WERI-Rb-1 (cell line): ENCODE measurements at regions not wholly inside any gene's neighbourhood (a gene's known extent, or its start where the extent isn't known, plus 50 kb on each side); places are given as distances from the start of the nearest gene placed in this dataset.

Source experiments
- DNase-seq: peaks from one replicate; pipeline ENCODE4 v3.0.0-alpha.2; 2020
- H3K27ac ChIP-seq: fragments of 250-450 bp; sonication (Bioruptor Pico); 2 replicates; pipeline ENCODE4 v1.5.1; 2020; ENCODE audit warnings: mild to moderate bottlenecking, moderate library complexity
- H3K27me3 ChIP-seq: fragments of 250-450 bp; sonication (Bioruptor Pico); 2 replicates; pipeline ENCODE4 v1.5.1; 2021; ENCODE audit warnings: mild to moderate bottlenecking, low read depth, moderate library complexity; ENCODE audit not compliant: insufficient read depth, severe bottlenecking
- H3K36me3 ChIP-seq: fragments of 250-450 bp; sonication (Bioruptor Pico); 2 replicates; pipeline ENCODE4 v1.5.1; 2020; ENCODE audit warnings: mild to moderate bottlenecking, moderate library complexity
- H3K4me3 ChIP-seq: 2 replicates; pipeline ENCODE4 v1.5.1; 2011; ENCODE audit warnings: low read depth, mild to moderate bottlenecking, control low read depth, low read length
- H3K9me3 ChIP-seq: fragments of 250-450 bp; sonication (Bioruptor Pico); 2 replicates; pipeline ENCODE4 v1.5.1; 2021; ENCODE audit warnings: mild to moderate bottlenecking, moderate library complexity; ENCODE audit not compliant: severe bottlenecking
- TF ChIP-seq, protein P1 (sequence below): IDR thresholded peaks from 2 replicates; pipeline ENCODE4 v1.5.1; 2011; ENCODE audit warnings: low read depth, mild to moderate bottlenecking, control low read depth, inconsistent platforms, low read length

DNA sequence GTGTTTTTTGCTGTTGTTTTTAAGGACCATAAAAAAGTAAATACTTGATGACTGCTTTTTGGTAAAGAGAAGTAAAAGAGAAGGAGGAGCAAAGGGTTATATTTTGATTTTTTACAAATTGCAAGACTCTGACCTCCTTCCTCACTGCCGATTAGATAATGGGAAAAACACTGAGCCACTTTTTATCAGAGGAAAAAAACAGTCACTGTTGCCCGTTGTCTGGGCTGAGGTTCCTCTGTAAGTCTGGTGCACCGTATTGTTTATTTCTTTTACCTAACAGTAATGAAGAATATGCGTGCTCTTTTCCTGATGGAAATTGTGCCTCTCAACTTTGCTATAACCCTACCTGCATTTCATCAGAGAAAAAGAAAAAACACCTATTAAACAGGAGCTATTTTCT, 178.7 kb upstream of the EMCN start:
- no peaks in the 10 kb centered on the region for H3K27me3 ChIP-seq
- H3K4me3 ChIP-seq: no peak overlapping the region
- H3K36me3 ChIP-seq: no peaks in the 10 kb centered on the region
- DNase-seq: no peak
- no peak overlapping the region for H3K27ac ChIP-seq
- TF ChIP-seq, protein P1, sequence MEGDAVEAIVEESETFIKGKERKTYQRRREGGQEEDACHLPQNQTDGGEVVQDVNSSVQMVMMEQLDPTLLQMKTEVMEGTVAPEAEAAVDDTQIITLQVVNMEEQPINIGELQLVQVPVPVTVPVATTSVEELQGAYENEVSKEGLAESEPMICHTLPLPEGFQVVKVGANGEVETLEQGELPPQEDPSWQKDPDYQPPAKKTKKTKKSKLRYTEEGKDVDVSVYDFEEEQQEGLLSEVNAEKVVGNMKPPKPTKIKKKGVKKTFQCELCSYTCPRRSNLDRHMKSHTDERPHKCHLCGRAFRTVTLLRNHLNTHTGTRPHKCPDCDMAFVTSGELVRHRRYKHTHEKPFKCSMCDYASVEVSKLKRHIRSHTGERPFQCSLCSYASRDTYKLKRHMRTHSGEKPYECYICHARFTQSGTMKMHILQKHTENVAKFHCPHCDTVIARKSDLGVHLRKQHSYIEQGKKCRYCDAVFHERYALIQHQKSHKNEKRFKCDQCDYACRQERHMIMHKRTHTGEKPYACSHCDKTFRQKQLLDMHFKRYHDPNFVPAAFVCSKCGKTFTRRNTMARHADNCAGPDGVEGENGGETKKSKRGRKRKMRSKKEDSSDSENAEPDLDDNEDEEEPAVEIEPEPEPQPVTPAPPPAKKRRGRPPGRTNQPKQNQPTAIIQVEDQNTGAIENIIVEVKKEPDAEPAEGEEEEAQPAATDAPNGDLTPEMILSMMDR: no peak
- no peaks in the 10 kb centered on the region for H3K9me3 ChIP-seq

DNA sequence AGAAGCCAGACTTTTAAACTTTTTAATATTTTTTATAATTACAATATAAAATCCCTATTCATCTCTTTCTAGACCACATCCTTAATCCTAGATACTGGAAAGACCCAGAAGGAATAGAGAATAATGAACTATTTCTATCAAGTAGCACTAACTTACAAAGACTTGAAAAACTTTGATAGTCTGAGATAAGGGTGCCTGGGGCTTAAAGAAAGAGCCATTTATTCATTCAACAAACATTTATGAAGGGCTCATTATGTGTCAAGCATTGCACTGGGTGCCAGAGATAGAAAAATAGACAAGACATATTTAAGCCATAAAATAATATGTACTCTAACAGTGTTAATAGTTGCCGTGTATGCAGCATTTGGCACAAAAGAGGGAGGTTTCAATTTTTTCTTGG, 178.0 kb upstream of the EMCN start:
- no peak overlapping the region for H3K4me3 ChIP-seq
- H3K27ac ChIP-seq: no peak overlapping the region
- no peak for DNase-seq
- no peaks in the 10 kb centered on the region for H3K27me3 ChIP-seq
- TF ChIP-seq, protein P1: no peak
- H3K9me3 ChIP-seq: no peaks in the 10 kb centered on the region
- H3K36me3 ChIP-seq: no peaks in the 10 kb centered on the region

- no peak overlapping the region for H3K4me3 ChIP-seq
- TF ChIP-seq, protein P1: no peak
- no peaks in the 10 kb centered on the region for H3K9me3 ChIP-seq
- H3K36me3 ChIP-seq: no peaks in the 10 kb centered on the region
- no peaks in the 10 kb centered on the region for H3K27me3 ChIP-seq
- no peak for DNase-seq
- no peak overlapping the region for H3K27ac ChIP-seq
Measured at GRCh38 chr4:100695039-100695654, 177.3 kb upstream of the EMCN start.

GRCh38 chr4:100694467-100694866, 176.6 kb upstream of the EMCN start:
- TF ChIP-seq, protein P1: no peak
- Histone ChIP-seq H3K4me3 (no peak overlapping the region), H3K27ac (no peak overlapping the region), H3K36me3 (no peaks in the 10 kb centered on the region), H3K9me3 (no peaks in the 10 kb centered on the region), H3K27me3 (no peaks in the 10 kb centered on the region)
- no peak for DNase-seq

DNA sequence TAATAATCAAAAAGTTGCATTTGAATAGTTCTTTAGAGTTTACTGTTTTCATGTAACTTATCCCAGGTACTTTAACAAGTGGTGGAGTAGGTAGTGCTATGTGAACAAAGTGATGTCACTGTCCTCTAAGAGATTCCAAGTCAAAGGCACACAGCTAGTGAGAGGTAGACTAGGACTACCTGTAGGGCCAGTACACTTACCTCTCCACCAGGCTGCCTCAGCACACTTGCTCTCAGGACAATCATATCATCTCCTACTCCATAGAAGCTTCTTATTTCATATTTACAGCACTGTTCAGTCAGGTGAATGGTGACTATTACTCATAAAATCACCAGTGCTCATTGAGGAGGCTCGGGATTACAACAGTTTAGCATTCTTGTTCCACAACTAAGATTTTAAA, 173.0 kb upstream of the EMCN start:
- H3K9me3 ChIP-seq: no peaks in the 10 kb centered on the region
- H3K36me3 ChIP-seq: no peaks in the 10 kb centered on the region
- TF ChIP-seq, protein P1: no peak
- no peak overlapping the region for H3K4me3 ChIP-seq
- no peak overlapping the region for H3K27ac ChIP-seq
- no peak for DNase-seq
- H3K27me3 ChIP-seq: no peaks in the 10 kb centered on the region

GRCh38 chr4:100688368-100688767, 170.5 kb upstream of the EMCN start:
- no peaks in the 10 kb centered on the region for H3K36me3 ChIP-seq
- H3K4me3 ChIP-seq: no peak overlapping the region
- no peak overlapping the region for H3K27ac ChIP-seq
- no peaks in the 10 kb centered on the region for H3K27me3 ChIP-seq
- TF ChIP-seq, protein P1: no peak
- no peak for DNase-seq
- H3K9me3 ChIP-seq: no peaks in the 10 kb centered on the region
